ACC112 (cell line): ENCODE measurements at regions not wholly inside any gene's neighbourhood (a gene's known extent, or its start where the extent isn't known, plus 50 kb on each side); places are given as distances from the start of the nearest gene placed in this dataset.

Source experiments
- H2AFZ ChIP-seq: fragments of 200-600 bp; sonication (generic); one replicate; pipeline ENCODE4 v1.6.0; 2017; ENCODE audit warnings: antibody characterized with exemption, low read length; ENCODE audit not compliant: unreplicated experiment
- H3K27ac ChIP-seq: fragments of 200-600 bp; sonication (generic); 2 replicates; pipeline ENCODE4 v1.5.1; 2014; ENCODE audit warnings: low read depth, mild to moderate bottlenecking, antibody characterized with exemption, low read length, moderate library complexity
- H3K27me3 ChIP-seq: fragments of 200-600 bp; sonication (generic); 2 replicates; pipeline ENCODE4 v1.6.1; 2014; ENCODE audit warnings: mild to moderate bottlenecking, antibody characterized with exemption, low read length, moderate library complexity, mixed read lengths; ENCODE audit not compliant: insufficient read depth
- H3K36me3 ChIP-seq: fragments of 200-600 bp; sonication (generic); 2 replicates; pipeline ENCODE4 v1.6.1; 2016; ENCODE audit warnings: mild to moderate bottlenecking, antibody characterized with exemption, low read length, moderate library complexity, mixed read lengths; ENCODE audit not compliant: insufficient read depth
- H3K4me1 ChIP-seq: fragments of 200-600 bp; sonication (generic); one replicate; pipeline ENCODE4 v1.6.1; 2016; ENCODE audit warnings: low read length, mixed read lengths; ENCODE audit not compliant: insufficient read depth, unreplicated experiment, control insufficient read depth
- H3K4me3 ChIP-seq: fragments of 200-600 bp; sonication (generic); 2 replicates; pipeline ENCODE4 v1.5.1; 2014; ENCODE audit warnings: mild to moderate bottlenecking, low read depth, low read length
- H3K79me2 ChIP-seq: fragments of 200-600 bp; sonication (generic); one replicate; pipeline ENCODE4 v1.6.0; 2016; ENCODE audit warnings: low read length; ENCODE audit not compliant: control insufficient read depth, unreplicated experiment, insufficient read depth

GRCh38 chr11:15651816-15652215 lies 537.1 kb downstream of the INSC start:
- Histone ChIP-seq H3K79me2 (no peaks in the 10 kb centered on the region), H3K36me3 (no peaks in the 10 kb centered on the region), H3K27me3 (peaks cover 27% of the 10 kb centered on the region; the same call in 1 of the 2 replicates), H3K4me3 (no peak overlapping the region), H2AFZ (no peak overlapping the region), H3K4me1 (peaks cover 6% of the 10 kb centered on the region), H3K27ac (no peak overlapping the region)

GRCh38 chr11:15653191-15653710 lies 538.5 kb downstream of the INSC start:
- peaks cover 6% of the 10 kb centered on the region for H3K4me1 ChIP-seq
- no peaks in the 10 kb centered on the region for H3K79me2 ChIP-seq
- H3K36me3 ChIP-seq, result no peaks in the 10 kb centered on the region
- H3K27me3 ChIP-seq, result peaks cover 35% of the 10 kb centered on the region
- H2AFZ ChIP-seq, result no peak overlapping the region
- H3K4me3 ChIP-seq, result no peak overlapping the region
- no peak overlapping the region for H3K27ac ChIP-seq

GRCh38 chr11:15654451-15654850 lies 539.7 kb downstream of the INSC start:
- Histone ChIP-seq H3K4me1 (peaks cover 6% of the 10 kb centered on the region), H3K79me2 (no peaks in the 10 kb centered on the region), H3K4me3 (no peak overlapping the region), H3K36me3 (no peaks in the 10 kb centered on the region), H3K27ac (no peak overlapping the region), H3K27me3 (peaks cover 45% of the 10 kb centered on the region), H2AFZ (no peak overlapping the region)

DNA sequence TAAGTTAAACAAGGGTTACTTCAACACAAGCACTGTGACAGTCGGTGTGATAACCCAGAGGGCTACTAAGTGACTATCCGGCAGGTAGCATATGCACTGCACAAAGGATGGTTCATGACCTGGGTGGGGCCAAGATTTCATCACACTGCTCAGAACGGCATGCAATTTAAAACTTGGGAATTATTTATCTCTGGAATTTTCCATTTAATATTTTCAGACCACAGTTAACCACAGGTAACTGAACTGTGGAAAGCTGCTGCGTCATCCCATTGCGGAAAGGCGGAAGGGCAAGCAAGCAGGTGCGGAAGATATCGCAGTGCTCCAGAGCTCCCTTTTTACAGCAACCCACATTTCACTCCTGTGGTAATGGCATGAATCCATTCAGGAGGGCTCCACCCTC lies 540.8 kb downstream of the INSC start:
- Histone ChIP-seq H3K79me2 (no peaks in the 10 kb centered on the region), H3K4me1 (peaks cover 4% of the 10 kb centered on the region), H2AFZ (no peak overlapping the region), H3K27ac (no peak overlapping the region), H3K36me3 (no peaks in the 10 kb centered on the region), H3K27me3 (peaks cover 48% of the 10 kb centered on the region), H3K4me3 (no peak overlapping the region)

GRCh38 chr11:15657264-15657663 lies 542.5 kb downstream of the INSC start:
- Histone ChIP-seq H3K27ac (no peak overlapping the region), H3K4me3 (no peak overlapping the region), H3K36me3 (no peaks in the 10 kb centered on the region), H3K4me1 (no peaks in the 10 kb centered on the region), H2AFZ (no peak overlapping the region), H3K79me2 (no peaks in the 10 kb centered on the region), H3K27me3 (peaks cover 44% of the 10 kb centered on the region)

DNA sequence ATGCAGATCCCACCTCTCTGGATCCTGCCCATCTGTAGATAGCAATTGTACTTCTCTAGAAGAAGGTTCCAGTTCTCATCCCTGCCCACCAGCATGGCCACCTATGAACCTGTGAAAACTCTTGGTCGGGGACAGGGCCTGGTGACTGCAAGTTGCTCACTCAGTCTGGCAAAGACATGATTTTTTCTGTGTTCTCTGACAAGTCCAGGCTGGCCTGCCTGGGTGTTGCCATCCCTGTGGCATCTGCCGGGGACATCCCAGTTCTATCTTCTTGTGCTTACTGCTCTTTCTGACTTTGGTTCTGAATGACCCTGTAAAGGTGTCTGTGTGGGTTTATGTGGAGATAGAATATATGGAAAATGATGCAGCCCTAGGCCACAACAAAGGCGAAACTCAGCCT lies 545.8 kb downstream of the INSC start:
- Histone ChIP-seq H3K4me3 (no peak overlapping the region), H2AFZ (no peak overlapping the region), H3K27ac (no peak overlapping the region), H3K4me1 (peaks cover 4% of the 10 kb centered on the region), H3K79me2 (no peaks in the 10 kb centered on the region), H3K27me3 (peaks cover 34% of the 10 kb centered on the region), H3K36me3 (no peaks in the 10 kb centered on the region)

- H3K36me3 ChIP-seq, result no peaks in the 10 kb centered on the region
- H2AFZ ChIP-seq, result no peak overlapping the region
- H3K27ac ChIP-seq, result no peak overlapping the region
- no peak overlapping the region for H3K4me3 ChIP-seq
- H3K4me1 ChIP-seq, result peaks cover 8% of the 10 kb centered on the region
- no peaks in the 10 kb centered on the region for H3K79me2 ChIP-seq
- peaks cover 21% of the 10 kb centered on the region for H3K27me3 ChIP-seq
Measured at GRCh38 chr11:15662285-15662684, 547.6 kb downstream of the INSC start.

GRCh38 chr11:15663777-15664218 lies 549.1 kb downstream of the INSC start:
- Histone ChIP-seq H3K4me1 (peaks cover 8% of the 10 kb centered on the region), H3K79me2 (no peaks in the 10 kb centered on the region), H3K36me3 (no peaks in the 10 kb centered on the region), H3K27me3 (peaks cover 9% of the 10 kb centered on the region; the same call in 1 of the 2 replicates), H2AFZ (no peak overlapping the region), H3K27ac (no peak overlapping the region), H3K4me3 (no peak overlapping the region)

GRCh38 chr11:15665368-15665871 lies 550.7 kb downstream of the INSC start:
- H3K4me3 ChIP-seq, result no peak overlapping the region
- H3K27ac ChIP-seq, result no peak overlapping the region
- peaks cover 8% of the 10 kb centered on the region for H3K4me1 ChIP-seq
- H3K27me3 ChIP-seq, result no peaks in the 10 kb centered on the region; the same call in 1 of the 2 replicates
- no peaks in the 10 kb centered on the region for H3K36me3 ChIP-seq
- no peak overlapping the region for H2AFZ ChIP-seq
- H3K79me2 ChIP-seq, result no peaks in the 10 kb centered on the region

GRCh38 chr11:15667127-15667725 lies 552.5 kb downstream of the INSC start:
- H3K36me3 ChIP-seq, result no peaks in the 10 kb centered on the region
- H3K79me2 ChIP-seq, result no peaks in the 10 kb centered on the region
- H3K27me3 ChIP-seq, result no peaks in the 10 kb centered on the region; the same call in 1 of the 2 replicates
- no peak overlapping the region for H3K27ac ChIP-seq
- no peak overlapping the region for H3K4me3 ChIP-seq
- no peak overlapping the region for H2AFZ ChIP-seq
- peaks cover 8% of the 10 kb centered on the region for H3K4me1 ChIP-seq

- H3K36me3 ChIP-seq, result no peaks in the 10 kb centered on the region
- H3K27ac ChIP-seq, result no peak overlapping the region
- H3K4me1 ChIP-seq, result peaks cover 8% of the 10 kb centered on the region
Measured at GRCh38 chr11:15668718-15669117, 554.0 kb downstream of the INSC start.

More at GRCh38 chr11:15668718-15669117, 554.0 kb downstream of the INSC start:
- no peaks in the 10 kb centered on the region; the same call in 1 of the 2 replicates for H3K27me3 ChIP-seq
- H3K79me2 ChIP-seq, result no peaks in the 10 kb centered on the region
- H2AFZ ChIP-seq, result no peak overlapping the region
- no peak overlapping the region for H3K4me3 ChIP-seq
